ENCODE measurements at regions not wholly inside any gene's neighbourhood (a gene's known extent, or its start where the extent isn't known, plus 50 kb on each side); places are given as distances from the start of the nearest gene placed in this dataset.

DNA sequence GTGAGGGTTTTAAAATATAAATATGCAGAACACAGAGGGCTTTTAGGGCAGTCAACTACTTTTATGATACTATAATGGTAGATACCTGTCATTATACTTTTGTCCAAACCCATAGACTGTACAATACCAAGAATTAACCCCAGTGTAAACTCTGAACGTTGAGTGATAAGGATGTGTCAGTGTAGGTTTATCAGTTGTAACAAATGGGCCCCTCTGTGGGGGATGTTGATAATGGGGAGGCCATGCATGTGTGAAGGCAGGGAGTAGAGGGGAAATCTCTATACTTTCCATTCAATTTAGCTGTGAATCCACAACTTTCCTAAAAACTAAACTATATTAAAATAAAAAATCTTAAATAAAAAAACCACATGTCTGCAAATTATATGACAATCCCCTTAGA is 193.5 kb upstream of the CAMK1G start:
- no peak overlapping the region for H3K27ac ChIP-seq
- H3K4me3 ChIP-seq: no peak overlapping the region
- no peaks in the 10 kb centered on the region for H3K36me3 ChIP-seq
- H3K27me3 ChIP-seq: no peaks in the 10 kb centered on the region
- H3K9me3 ChIP-seq: no peaks in the 10 kb centered on the region
- WGBS, 2 donors: 27 to 63% methylated on average over 1 of the region's 1 CpG
- no peaks in the 10 kb centered on the region for H3K4me1 ChIP-seq
- TF ChIP-seq, protein P1, sequence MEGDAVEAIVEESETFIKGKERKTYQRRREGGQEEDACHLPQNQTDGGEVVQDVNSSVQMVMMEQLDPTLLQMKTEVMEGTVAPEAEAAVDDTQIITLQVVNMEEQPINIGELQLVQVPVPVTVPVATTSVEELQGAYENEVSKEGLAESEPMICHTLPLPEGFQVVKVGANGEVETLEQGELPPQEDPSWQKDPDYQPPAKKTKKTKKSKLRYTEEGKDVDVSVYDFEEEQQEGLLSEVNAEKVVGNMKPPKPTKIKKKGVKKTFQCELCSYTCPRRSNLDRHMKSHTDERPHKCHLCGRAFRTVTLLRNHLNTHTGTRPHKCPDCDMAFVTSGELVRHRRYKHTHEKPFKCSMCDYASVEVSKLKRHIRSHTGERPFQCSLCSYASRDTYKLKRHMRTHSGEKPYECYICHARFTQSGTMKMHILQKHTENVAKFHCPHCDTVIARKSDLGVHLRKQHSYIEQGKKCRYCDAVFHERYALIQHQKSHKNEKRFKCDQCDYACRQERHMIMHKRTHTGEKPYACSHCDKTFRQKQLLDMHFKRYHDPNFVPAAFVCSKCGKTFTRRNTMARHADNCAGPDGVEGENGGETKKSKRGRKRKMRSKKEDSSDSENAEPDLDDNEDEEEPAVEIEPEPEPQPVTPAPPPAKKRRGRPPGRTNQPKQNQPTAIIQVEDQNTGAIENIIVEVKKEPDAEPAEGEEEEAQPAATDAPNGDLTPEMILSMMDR (IDR thresholded peaks at IDR 0.05): no peak
- TF ChIP-seq POLR2AphosphoS5 (IDR thresholded peaks at IDR 0.05): no peak
- TF ChIP-seq POLR2A (IDR thresholded peaks at IDR 0.05): no peak
- TF ChIP-seq EP300 (IDR thresholded peaks at IDR 0.05): no peak
- DNase-seq: no peak
- intact Hi-C loops (cut with DNase I): no loop called here

DNA sequence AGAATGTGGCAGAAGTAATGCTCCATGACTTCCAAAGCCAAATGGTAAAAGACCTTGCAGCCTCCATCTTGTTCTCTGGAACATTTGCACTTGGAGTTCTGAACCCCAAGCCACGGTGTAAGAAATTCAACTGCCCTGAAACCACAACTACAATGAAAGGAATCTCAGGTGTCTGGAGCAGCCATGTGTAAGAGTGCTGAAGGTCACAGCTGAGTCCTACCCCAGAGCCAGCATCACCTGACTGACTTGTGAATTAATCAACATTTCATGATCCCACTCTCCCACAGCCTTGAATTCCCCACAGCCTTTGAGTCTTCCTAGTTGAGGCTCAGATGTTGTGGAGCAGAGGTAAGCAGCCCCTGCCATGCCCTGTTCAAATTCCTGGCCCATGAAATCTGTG is 192.8 kb upstream of the CAMK1G start:
- Histone ChIP-seq H3K9me3 (no peaks in the 10 kb centered on the region), H3K4me1 (no peaks in the 10 kb centered on the region), H3K36me3 (no peaks in the 10 kb centered on the region), H3K27me3 (no peaks in the 10 kb centered on the region), H3K27ac (no peak overlapping the region), H3K4me3 (no peak overlapping the region)
- no peak for DNase-seq
- WGBS, 2 donors: 70 to 77% methylated on average over 1 of the region's 1 CpG
- intact Hi-C loops (cut with DNase I): no loop called here
- no peak for TF ChIP-seq EP300 (IDR thresholded peaks at IDR 0.05)

- H3K27ac ChIP-seq: no peak overlapping the region
- DNase-seq: no peak
- intact Hi-C loops (cut with DNase I): no loop called here
- TF ChIP-seq POLR2AphosphoS5 (IDR thresholded peaks at IDR 0.05): no peak
- TF ChIP-seq POLR2A (IDR thresholded peaks at IDR 0.05): no peak
- TF ChIP-seq EP300 (IDR thresholded peaks at IDR 0.05): no peak
- TF ChIP-seq, protein P1 (IDR thresholded peaks at IDR 0.05): no peak
- no peak overlapping the region for H3K4me3 ChIP-seq
- H3K36me3 ChIP-seq: no peaks in the 10 kb centered on the region
- WGBS, 2 donors: 77% methylated on average over 2 of the region's 2 CpGs
- H3K27me3 ChIP-seq: no peaks in the 10 kb centered on the region
- H3K9me3 ChIP-seq: no peaks in the 10 kb centered on the region
- no peaks in the 10 kb centered on the region for H3K4me1 ChIP-seq
Observed at GRCh38 chr1:209391792-209392191, 191.7 kb upstream of the CAMK1G start.

GRCh38 chr1:209395169-209395568 is 188.3 kb upstream of the CAMK1G start:
- H3K27me3 ChIP-seq: no peaks in the 10 kb centered on the region
- no peaks in the 10 kb centered on the region for H3K9me3 ChIP-seq
- TF ChIP-seq EP300 (IDR thresholded peaks at IDR 0.05) (no peak), POLR2A (IDR thresholded peaks at IDR 0.05) (no peak), POLR2AphosphoS5 (IDR thresholded peaks at IDR 0.05) (no peak)
- TF ChIP-seq, protein P1 (IDR thresholded peaks at IDR 0.05): no peak
- no peaks in the 10 kb centered on the region for H3K36me3 ChIP-seq
- 17 to 41% methylated on average over 7 of the region's 7 CpGs for WGBS, 2 donors
- intact Hi-C loops (cut with DNase I): no loop called here
- H3K4me1 ChIP-seq: peaks cover 0 to 23% (median 5%) of the 10 kb centered on the region in 4 donors
- no peak overlapping the region for H3K27ac ChIP-seq
- H3K4me3 ChIP-seq: no peak overlapping the region
- no peak for DNase-seq

DNA sequence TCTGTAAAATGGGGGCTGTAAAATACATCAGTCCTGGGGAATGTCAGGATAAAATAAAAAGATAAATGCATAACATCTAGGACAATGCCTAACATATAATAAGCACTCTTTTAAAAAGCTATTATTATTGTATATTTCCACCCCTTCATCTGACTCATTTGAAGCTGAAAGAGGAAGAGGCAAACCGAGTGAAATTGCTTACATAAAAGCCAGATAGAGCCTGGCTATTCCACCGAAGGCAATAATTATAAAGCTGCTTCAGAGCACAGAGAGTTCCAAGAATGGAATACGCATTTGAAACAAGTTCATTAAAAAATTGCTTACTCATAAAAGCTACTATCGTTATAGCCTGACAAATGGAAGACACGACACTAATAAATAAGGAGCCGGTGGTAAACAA is 186.1 kb upstream of the CAMK1G start:
- Histone ChIP-seq H3K4me3 (no peak overlapping the region), H3K9me3 (no peaks in the 10 kb centered on the region), H3K36me3 (no peaks in the 10 kb centered on the region), H3K27me3 (no peaks in the 10 kb centered on the region), H3K27ac (peak overlapping the region in 2 of 4 donors; percentile 6 to 12), H3K4me1 (peaks cover 0 to 23% (median 5%) of the 10 kb centered on the region in 4 donors)
- WGBS, 2 donors: 58 to 60% methylated on average over 6 of the region's 6 CpGs
- DNase-seq: no peak
- TF ChIP-seq EP300 (IDR thresholded peaks at IDR 0.05) (no peak), POLR2AphosphoS5 (IDR thresholded peaks at IDR 0.05) (no peak), POLR2A (IDR thresholded peaks at IDR 0.05) (no peak)
- TF ChIP-seq, protein P1 (IDR thresholded peaks at IDR 0.05): no peak
- intact Hi-C loops (cut with DNase I): no loop called here

Measured in sigmoid colon (tissue), 6 donors.